KMS-11 (cell line): ENCODE measurements at regions not wholly inside any gene's neighbourhood (a gene's known extent, or its start where the extent isn't known, plus 50 kb on each side); places are given as distances from the start of the nearest gene placed in this dataset.
"Not testable (repeated sequence)": the region's sequence is repeated elsewhere in the genome, so short reads cannot be mapped to it uniquely, and the experiment has no call there.

Experiments
- H2AFZ ChIP-seq: fragments of 200-600 bp; sonication (generic); 2 replicates; pipeline ENCODE4 v1.6.1; 2016; ENCODE audit warnings: antibody characterized with exemption, mixed run types, low read depth
- H3K27ac ChIP-seq: fragments of 200-600 bp; sonication (generic); 2 replicates; pipeline ENCODE4 v1.6.1; 2016; ENCODE audit warnings: mild to moderate bottlenecking, mixed run types
- H3K27me3 ChIP-seq: fragments of 200-600 bp; sonication (generic); 2 replicates; pipeline ENCODE4 v1.6.1; 2017; ENCODE audit warnings: mild to moderate bottlenecking, low read depth, mixed run types, moderate library complexity; ENCODE audit not compliant: insufficient read depth
- H3K36me3 ChIP-seq: fragments of 200-600 bp; sonication (generic); 2 replicates; pipeline ENCODE4 v1.6.1; 2017; ENCODE audit warnings: mild to moderate bottlenecking, mixed run types; ENCODE audit not compliant: insufficient read depth
- H3K4me1 ChIP-seq: fragments of 200-600 bp; sonication (generic); 2 replicates; pipeline ENCODE4 v1.6.1; 2016; ENCODE audit warnings: mild to moderate bottlenecking, low read depth, mixed run types; ENCODE audit not compliant: poor library complexity, severe bottlenecking
- H3K4me2 ChIP-seq: fragments of 200-600 bp; sonication (generic); 2 replicates; pipeline ENCODE4 v1.7.0; 2016; ENCODE audit warnings: mild to moderate bottlenecking, mixed run types
- H3K4me3 ChIP-seq: fragments of 200-600 bp; sonication (generic); IDR thresholded peaks from 2 replicates; pipeline ENCODE4 v1.6.1; 2017; ENCODE audit warnings: low read depth, low read length, mixed read lengths; ENCODE audit not compliant: insufficient read depth
- H3K79me2 ChIP-seq: fragments of 200-600 bp; sonication (generic); 2 replicates; pipeline ENCODE4 v1.6.1; 2016; ENCODE audit warnings: low read depth, mixed run types; ENCODE audit not compliant: insufficient read depth
- H3K9ac ChIP-seq: fragments of 200-600 bp; sonication (generic); 2 replicates; pipeline ENCODE4 v1.6.1; 2016; ENCODE audit warnings: mild to moderate bottlenecking, mixed run types
- H4K20me1 ChIP-seq: fragments of 200-600 bp; sonication (generic); 2 replicates; pipeline ENCODE4 v1.6.1; 2016; ENCODE audit warnings: mild to moderate bottlenecking, mixed run types; ENCODE audit not compliant: insufficient read depth
- CTCF ChIP-seq: fragments of 200-600 bp; sonication (generic); conservative IDR thresholded peaks from 2 replicates; pipeline ENCODE4 v1.6.1; 2017; ENCODE audit warnings: low read depth, mild to moderate bottlenecking, antibody characterized with exemption, low read length, moderate library complexity, mixed read lengths

DNA sequence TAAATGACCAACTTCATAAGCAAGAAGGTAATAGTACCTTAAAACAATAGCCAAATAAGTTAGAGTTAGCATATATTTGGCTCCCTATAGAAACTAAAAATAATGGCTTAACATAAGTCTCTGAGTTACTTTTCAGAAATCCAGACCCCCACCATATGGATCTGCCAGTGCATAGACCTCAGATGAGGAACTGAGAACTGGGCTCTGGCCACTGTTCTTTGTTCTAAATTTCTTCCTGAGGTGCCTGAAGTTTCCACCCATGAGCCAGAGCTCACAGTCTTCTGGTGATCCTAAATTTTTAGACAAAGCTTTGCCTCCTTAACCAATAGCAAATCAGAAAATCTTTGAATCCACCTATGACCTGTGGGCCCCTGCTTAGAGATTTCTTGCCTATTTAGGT, 250.9 kb downstream of the YTHDC2 start:
- Histone ChIP-seq H3K79me2 (no peaks in the 10 kb centered on the region), H3K4me2 (no peak overlapping the region), H3K9ac (no peak overlapping the region), H4K20me1 (no peaks in the 10 kb centered on the region), H3K4me3 (no peak overlapping the region), H3K4me1 (no peaks in the 10 kb centered on the region), H2AFZ (no peak overlapping the region), H3K27me3 (no peaks in the 10 kb centered on the region), H3K36me3 (no peaks in the 10 kb centered on the region), H3K27ac (no peak overlapping the region)
- no peak for TF ChIP-seq CTCF

- H3K4me2 ChIP-seq, H4K20me1 ChIP-seq, H3K27ac ChIP-seq, H3K27me3 ChIP-seq, H3K4me3 ChIP-seq, H3K9ac ChIP-seq, H2AFZ ChIP-seq, H3K36me3 ChIP-seq, H3K79me2 ChIP-seq, H3K4me1 ChIP-seq: not testable (repeated sequence)
Measured at GRCh38 chr5:113766827-113767226, 253.3 kb downstream of the YTHDC2 start.

DNA sequence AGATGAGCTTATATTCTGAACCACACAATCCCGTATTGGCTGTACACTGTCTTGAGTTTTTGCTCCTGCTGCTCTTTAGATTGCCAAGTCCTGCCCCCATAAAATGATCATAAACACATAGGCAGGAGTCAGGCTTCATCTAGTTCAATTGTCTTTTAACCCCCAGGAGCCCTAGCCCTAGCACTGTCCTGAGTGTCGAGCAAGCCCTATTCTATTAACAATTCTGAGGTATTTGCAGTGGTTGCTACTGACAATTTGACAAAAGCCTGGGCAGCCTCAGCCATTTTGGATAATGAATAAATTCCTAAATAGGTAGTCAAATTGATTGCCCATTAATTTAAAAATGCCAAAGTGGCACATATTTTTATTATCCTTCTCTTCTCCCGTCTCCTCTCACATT, 257.2 kb downstream of the YTHDC2 start:
- Histone ChIP-seq H2AFZ (no peak overlapping the region), H3K79me2 (no peaks in the 10 kb centered on the region), H4K20me1 (no peaks in the 10 kb centered on the region), H3K4me2 (no peak overlapping the region), H3K36me3 (no peaks in the 10 kb centered on the region), H3K27me3 (no peaks in the 10 kb centered on the region), H3K4me1 (peaks cover 9% of the 10 kb centered on the region), H3K27ac (no peak overlapping the region), H3K4me3 (no peak overlapping the region), H3K9ac (no peak overlapping the region)
- TF ChIP-seq CTCF = no peak

- Histone ChIP-seq H2AFZ (no peak overlapping the region), H3K4me2 (no peak overlapping the region), H3K9ac (no peak overlapping the region), H3K27me3 (no peaks in the 10 kb centered on the region), H3K36me3 (no peaks in the 10 kb centered on the region), H3K79me2 (no peaks in the 10 kb centered on the region), H3K4me3 (no peak overlapping the region), H3K4me1 (peaks cover 9% of the 10 kb centered on the region), H3K27ac (no peak overlapping the region), H4K20me1 (no peaks in the 10 kb centered on the region)
- no peak for TF ChIP-seq CTCF
Measured at GRCh38 chr5:113771483-113771882, 258.0 kb downstream of the YTHDC2 start.

GRCh38 chr5:113776168-113776567, 262.7 kb downstream of the YTHDC2 start:
- H3K27ac ChIP-seq = no peak overlapping the region
- no peak for TF ChIP-seq CTCF
- no peaks in the 10 kb centered on the region for H3K36me3 ChIP-seq
- H3K4me1 ChIP-seq = peaks cover 5% of the 10 kb centered on the region
- H2AFZ ChIP-seq = no peak overlapping the region
- H3K4me2 ChIP-seq = no peak overlapping the region
- no peaks in the 10 kb centered on the region for H3K27me3 ChIP-seq
- H3K4me3 ChIP-seq = no peak overlapping the region
- no peaks in the 10 kb centered on the region for H4K20me1 ChIP-seq
- no peaks in the 10 kb centered on the region for H3K79me2 ChIP-seq
- no peak overlapping the region for H3K9ac ChIP-seq
